IMR-90 (cell line): ENCODE measurements at regions not wholly inside any gene's neighbourhood (a gene's known extent, or its start where the extent isn't known, plus 50 kb on each side); places are given as distances from the start of the nearest gene placed in this dataset.

Experiments used
- ATAC-seq: fragments of 200-7000 bp; cut with Tn5 transposase; 2 replicates; pipeline ENCODE4 v1.9.1; 2020; ENCODE audit warnings: low read depth, mild to moderate bottlenecking, moderate library complexity
- BruUV-seq: library from RNA; stranded (reverse); fragments of 400-500 nt; replicated peaks from 2 replicates; lab custom pipeline; 2021; lab: Mats Ljungman, UMichigan
- CTCF ChIA-PET: fragments of 300-600 bp; formaldehyde crosslinking; extraction: SDS; loops from one replicate; lab custom pipeline; 2021; ENCODE audit warnings: antibody characterized with exemption; lab: Yijun Ruan, JAX
- POLR2A ChIA-PET: fragments of 300-600 bp; sonication (Branson Sonifier 250); formaldehyde crosslinking; loops from one replicate; lab custom pipeline; 2022; ENCODE audit warnings: antibody characterized with exemption; ENCODE audit not compliant: unreplicated experiment; lab: Charles Lee
- DNase-seq: peaks from one replicate; pipeline ENCODE4 v3.0.0; 2013
- H2AFZ ChIP-seq: replicated peaks from 2 replicates; pipeline ENCODE3; 2013; ENCODE audit warnings: low read length, mild to moderate bottlenecking; ENCODE audit not compliant: poor library complexity
- H2AK5ac ChIP-seq: 2 replicates; pipeline ENCODE4 v1.6.1; 2013; ENCODE audit warnings: low read depth, low read length, inconsistent platforms
- H2AK9ac ChIP-seq: replicated peaks from 2 replicates; pipeline ENCODE3; 2013; ENCODE audit warnings: mild to moderate bottlenecking, low read depth, low read length, moderate library complexity; ENCODE audit not compliant: poor library complexity
- H2BK120ac ChIP-seq: 2 replicates; pipeline ENCODE4 v1.6.1; 2013; ENCODE audit warnings: low read depth, low read length, inconsistent platforms
- H2BK15ac ChIP-seq: 3 replicates; pipeline ENCODE4 v1.6.1; 2013; ENCODE audit warnings: low read depth, low read length, inconsistent platforms
- H2BK20ac ChIP-seq: 2 replicates; pipeline ENCODE4 v1.6.1; 2013; ENCODE audit warnings: low read depth, mild to moderate bottlenecking, inconsistent platforms, low read length, moderate library complexity
- H2BK5ac ChIP-seq: 2 replicates; pipeline ENCODE4 v1.6.1; 2013; ENCODE audit warnings: mild to moderate bottlenecking, low read depth, low read length, inconsistent platforms; ENCODE audit not compliant: poor library complexity, severe bottlenecking
- H3K14ac ChIP-seq: replicated peaks from 2 replicates; pipeline ENCODE4 v1.6.1; 2013; ENCODE audit warnings: low read depth, low read length, inconsistent platforms
- H3K18ac ChIP-seq: 2 replicates; pipeline ENCODE4 v1.6.1; 2013; ENCODE audit warnings: low read depth, low read length, control low read depth
- H3K23ac ChIP-seq: 2 replicates; pipeline ENCODE4 v1.6.1; 2013; ENCODE audit warnings: low read depth, low read length, inconsistent platforms
- H3K27ac ChIP-seq: 2 replicates; pipeline ENCODE4 v1.5.1; 2013; ENCODE audit warnings: mild to moderate bottlenecking, control low read depth, low read length; ENCODE audit not compliant: insufficient read depth
- H3K27me3 ChIP-seq: 2 replicates; pipeline ENCODE4 v1.6.1; 2013; ENCODE audit warnings: low read length; ENCODE audit not compliant: control insufficient read depth, insufficient read depth
- H3K36me3 ChIP-seq: 2 replicates; pipeline ENCODE4 v1.6.1; 2013; ENCODE audit warnings: low read length, mixed read lengths; ENCODE audit not compliant: control insufficient read depth, insufficient read depth
- H3K4ac ChIP-seq: 2 replicates; pipeline ENCODE4 v1.6.1; 2013; ENCODE audit warnings: low read depth, low read length, inconsistent platforms
- H3K4me1 ChIP-seq: 2 replicates; pipeline ENCODE4 v1.6.1; 2013; ENCODE audit warnings: low read length, mixed read lengths; ENCODE audit not compliant: control insufficient read depth, insufficient read depth
- H3K4me2 ChIP-seq: 2 replicates; pipeline ENCODE4 v1.6.1; 2013; ENCODE audit warnings: low read depth, mild to moderate bottlenecking, control low read depth, low read length, moderate library complexity
- H3K4me3 ChIP-seq: 2 replicates; pipeline ENCODE4 v1.5.1; 2013; ENCODE audit warnings: low read depth, mild to moderate bottlenecking, control low read depth, low read length, moderate library complexity; ENCODE audit not compliant: insufficient read depth
- H3K56ac ChIP-seq: 2 replicates; pipeline ENCODE4 v1.6.1; 2013; ENCODE audit warnings: low read length, inconsistent platforms; ENCODE audit not compliant: insufficient read depth; ENCODE audit errors: extremely low read depth
- H3K79me1 ChIP-seq, 2 experiments: 2 replicates each; pipeline ENCODE4 v1.6.1; 2013; ENCODE audit warnings: low read length in 2 of 2, inconsistent platforms in 1 of 2, low read depth in 1 of 2
- H3K9ac ChIP-seq: 2 replicates; pipeline ENCODE4 v1.6.1; 2013; ENCODE audit warnings: low read depth, low read length, control low read depth
- H3K9me1 ChIP-seq: 2 replicates; pipeline ENCODE4 v1.6.1; 2013; ENCODE audit warnings: low read length, inconsistent platforms; ENCODE audit not compliant: insufficient read depth
- H3K9me3 ChIP-seq: 2 replicates; pipeline ENCODE4 v1.6.1; 2013; ENCODE audit warnings: low read length; ENCODE audit not compliant: control insufficient read depth, insufficient read depth
- H4K20me1 ChIP-seq: 2 replicates; pipeline ENCODE4 v1.6.1; 2013; ENCODE audit warnings: low read length, inconsistent platforms; ENCODE audit not compliant: insufficient read depth
- H4K5ac ChIP-seq: 2 replicates; pipeline ENCODE4 v1.6.1; 2013; ENCODE audit warnings: mild to moderate bottlenecking, low read depth, low read length, control low read depth
- H4K8ac ChIP-seq, 2 experiments: 2 replicates each; pipeline ENCODE4 v1.6.1; 2013; ENCODE audit warnings: low read depth in 2 of 2, low read length in 2 of 2, control low read depth in 1 of 2, inconsistent platforms in 1 of 2
- H4K91ac ChIP-seq: 2 replicates; pipeline ENCODE4 v1.6.1; 2013; ENCODE audit warnings: low read depth, low read length, inconsistent platforms; ENCODE audit not compliant: insufficient read depth
- BHLHE40 ChIP-seq: fragments of 150-350 bp; IDR thresholded peaks from 2 replicates; pipeline ENCODE4 v1.6.1; 2016; ENCODE audit warnings: mild to moderate bottlenecking, low read depth, low read length
- CEBPB ChIP-seq: IDR thresholded peaks from 2 replicates; pipeline ENCODE4 v1.6.1; 2012; ENCODE audit warnings: low read depth, low read length, improper control_type of control experiment
- CHD1 ChIP-seq: IDR thresholded peaks from 2 replicates; pipeline ENCODE4 v1.6.1; 2012; ENCODE audit warnings: low read depth, low read length, improper control_type of control experiment
- FOS ChIP-seq: fragments of 150-350 bp; IDR thresholded peaks from 2 replicates; pipeline ENCODE4 v1.6.1; 2016; ENCODE audit warnings: low read depth, low read length
- MAFK ChIP-seq: IDR thresholded peaks from 2 replicates; pipeline ENCODE4 v1.6.1; 2012; ENCODE audit warnings: low read depth, low read length, improper control_type of control experiment
- MAZ ChIP-seq: IDR thresholded peaks from 2 replicates; pipeline ENCODE4 v1.6.1; 2012; ENCODE audit warnings: low read depth, mild to moderate bottlenecking, low read length, improper control_type of control experiment, moderate library complexity, borderline replicate concordance
- MXI1 ChIP-seq: IDR thresholded peaks from 2 replicates; pipeline ENCODE4 v1.6.1; 2012; ENCODE audit warnings: low read depth, mild to moderate bottlenecking, low read length, moderate library complexity, borderline replicate concordance
- NFE2L2 ChIP-seq: fragments of 150-350 bp; IDR thresholded peaks from 2 replicates; pipeline ENCODE4 v1.6.1; 2016; ENCODE audit warnings: low read depth, mild to moderate bottlenecking, low read length
- POLR2A ChIP-seq: IDR thresholded peaks from 2 replicates; pipeline ENCODE4 v1.6.1; 2012; ENCODE audit warnings: mild to moderate bottlenecking, low read depth, low read length
- RAD21 ChIP-seq: IDR thresholded peaks from 2 replicates; pipeline ENCODE4 v1.6.1; 2012; ENCODE audit warnings: low read length, improper control_type of control experiment
- RCOR1 ChIP-seq: IDR thresholded peaks from 2 replicates; pipeline ENCODE4 v1.6.1; 2012; ENCODE audit warnings: mild to moderate bottlenecking, low read length, improper control_type of control experiment; ENCODE audit not compliant: insufficient replicate concordance
- RFX5 ChIP-seq: IDR thresholded peaks from 2 replicates; pipeline ENCODE4 v1.8.0; 2012; ENCODE audit warnings: low read depth, mild to moderate bottlenecking, low read length, moderate library complexity
- SMC3 ChIP-seq: fragments of 150-350 bp; IDR thresholded peaks from 2 replicates; pipeline ENCODE4 v1.6.1; 2016; ENCODE audit warnings: low read depth, mild to moderate bottlenecking, antibody characterized with exemption, low read length, moderate library complexity
- WGBS, 2 experiments: methylation state at CpG; one replicate each; pipeline versions ENCODE4 v1.1.5 to v1.1.7; 2013; ENCODE audit warnings: missing lambda C conversion rate in 2 of 2; ENCODE audit not compliant: insufficient read length in 1 of 2; ENCODE audit errors: extremely low coverage in 2 of 2; 5-methylcytosine and 5-hydroxymethylcytosine counted together
- dilution Hi-C: fragments of 300-500 bp; cut with HindIII; formaldehyde crosslinking; loops from one replicate; pipeline ENCODE4 v1.14.3; 2018; ENCODE audit warnings: low sequenced_read_pairs; ENCODE audit not compliant: unreplicated experiment
- in situ Hi-C: fragments of 300-500 bp; cut with MboI; formaldehyde crosslinking; loops from 3 replicates; pipeline ENCODE4 v1.14.3; 2019; ENCODE audit warnings: low sequenced_read_pairs, inconsistent platforms, mixed read lengths
- intact Hi-C: fragments of 100-400 bp; cut with micrococcal nuclease; formaldehyde crosslinking; loops from 2 replicates; pipeline ENCODE4 v1.10.0; 2022
- TF ChIP-seq, protein P1 (sequence below): conservative IDR thresholded peaks from 2 replicates; pipeline ENCODE4 v1.5.1; 2012; ENCODE audit warnings: mild to moderate bottlenecking, low read depth, low read length, improper control_type of control experiment
- TF ChIP-seq, protein P2 (sequence below): fragments of 150-350 bp; IDR thresholded peaks from 2 replicates; pipeline ENCODE4 v1.6.1; 2016; ENCODE audit warnings: low read depth, mild to moderate bottlenecking, low read length, moderate library complexity, borderline replicate concordance
- TF ChIP-seq, protein P3 (sequence below): fragments of 150-350 bp; IDR thresholded peaks from 2 replicates; pipeline ENCODE4 v1.6.1; 2017; ENCODE audit warnings: mild to moderate bottlenecking, antibody characterized with exemption, low read length, low read depth

DNA sequence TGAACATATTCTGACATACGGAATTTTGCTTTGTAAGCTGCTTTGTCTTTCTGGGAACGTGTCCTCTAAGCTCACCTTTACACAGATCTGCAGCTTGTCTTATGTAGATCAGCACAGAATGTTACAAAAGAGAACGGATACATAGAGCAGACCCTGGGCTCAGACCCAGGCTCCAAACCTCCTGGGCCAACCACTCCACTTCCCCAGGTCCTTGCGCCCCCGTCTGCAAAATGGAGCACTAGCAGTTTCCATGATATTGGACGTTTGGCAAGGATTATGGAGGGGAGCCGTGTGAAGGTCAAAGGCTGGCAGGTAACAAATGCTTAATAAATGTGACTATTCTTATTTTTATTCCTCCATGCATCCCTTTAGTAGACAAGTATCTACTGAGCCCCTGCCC lies 358.4 kb downstream of the CTTN start:
- no peak overlapping the region for H2AK9ac ChIP-seq
- no peak overlapping the region for H3K23ac ChIP-seq
- TF ChIP-seq SMC3 (no peak), MAFK (no peak), CEBPB (no peak), CHD1 (no peak), POLR2A (no peak), MXI1 (no peak), FOS (no peak), RFX5 (no peak), RCOR1 (no peak), MAZ (no peak), BHLHE40 (no peak), RAD21 (no peak), NFE2L2 (no peak)
- TF ChIP-seq, protein P1, sequence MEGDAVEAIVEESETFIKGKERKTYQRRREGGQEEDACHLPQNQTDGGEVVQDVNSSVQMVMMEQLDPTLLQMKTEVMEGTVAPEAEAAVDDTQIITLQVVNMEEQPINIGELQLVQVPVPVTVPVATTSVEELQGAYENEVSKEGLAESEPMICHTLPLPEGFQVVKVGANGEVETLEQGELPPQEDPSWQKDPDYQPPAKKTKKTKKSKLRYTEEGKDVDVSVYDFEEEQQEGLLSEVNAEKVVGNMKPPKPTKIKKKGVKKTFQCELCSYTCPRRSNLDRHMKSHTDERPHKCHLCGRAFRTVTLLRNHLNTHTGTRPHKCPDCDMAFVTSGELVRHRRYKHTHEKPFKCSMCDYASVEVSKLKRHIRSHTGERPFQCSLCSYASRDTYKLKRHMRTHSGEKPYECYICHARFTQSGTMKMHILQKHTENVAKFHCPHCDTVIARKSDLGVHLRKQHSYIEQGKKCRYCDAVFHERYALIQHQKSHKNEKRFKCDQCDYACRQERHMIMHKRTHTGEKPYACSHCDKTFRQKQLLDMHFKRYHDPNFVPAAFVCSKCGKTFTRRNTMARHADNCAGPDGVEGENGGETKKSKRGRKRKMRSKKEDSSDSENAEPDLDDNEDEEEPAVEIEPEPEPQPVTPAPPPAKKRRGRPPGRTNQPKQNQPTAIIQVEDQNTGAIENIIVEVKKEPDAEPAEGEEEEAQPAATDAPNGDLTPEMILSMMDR: no peak
- TF ChIP-seq, protein P2, sequence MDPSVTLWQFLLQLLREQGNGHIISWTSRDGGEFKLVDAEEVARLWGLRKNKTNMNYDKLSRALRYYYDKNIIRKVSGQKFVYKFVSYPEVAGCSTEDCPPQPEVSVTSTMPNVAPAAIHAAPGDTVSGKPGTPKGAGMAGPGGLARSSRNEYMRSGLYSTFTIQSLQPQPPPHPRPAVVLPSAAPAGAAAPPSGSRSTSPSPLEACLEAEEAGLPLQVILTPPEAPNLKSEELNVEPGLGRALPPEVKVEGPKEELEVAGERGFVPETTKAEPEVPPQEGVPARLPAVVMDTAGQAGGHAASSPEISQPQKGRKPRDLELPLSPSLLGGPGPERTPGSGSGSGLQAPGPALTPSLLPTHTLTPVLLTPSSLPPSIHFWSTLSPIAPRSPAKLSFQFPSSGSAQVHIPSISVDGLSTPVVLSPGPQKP: no peak
- TF ChIP-seq, protein P3, sequence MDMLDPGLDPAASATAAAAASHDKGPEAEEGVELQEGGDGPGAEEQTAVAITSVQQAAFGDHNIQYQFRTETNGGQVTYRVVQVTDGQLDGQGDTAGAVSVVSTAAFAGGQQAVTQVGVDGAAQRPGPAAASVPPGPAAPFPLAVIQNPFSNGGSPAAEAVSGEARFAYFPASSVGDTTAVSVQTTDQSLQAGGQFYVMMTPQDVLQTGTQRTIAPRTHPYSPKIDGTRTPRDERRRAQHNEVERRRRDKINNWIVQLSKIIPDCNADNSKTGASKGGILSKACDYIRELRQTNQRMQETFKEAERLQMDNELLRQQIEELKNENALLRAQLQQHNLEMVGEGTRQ: no peak
- in situ Hi-C loops: no loop called here
- H3K56ac ChIP-seq: no peak overlapping the region
- DNase-seq (no peak), ATAC-seq (no peak)
- H4K20me1 ChIP-seq: no peaks in the 10 kb centered on the region; the same call in none of the 2 replicates
- no peak overlapping the region for H3K18ac ChIP-seq
- intact Hi-C loops: no loop called here
- H4K5ac ChIP-seq: no peak overlapping the region
- no peak overlapping the region for H3K27ac ChIP-seq
- no CpG with 5 or more reads among the region's 7 CpGs for WGBS, 2 experiments
- H3K4me3 ChIP-seq: no peak overlapping the region
- H2BK20ac ChIP-seq: no peak overlapping the region
- H2BK5ac ChIP-seq: no peak overlapping the region
- no peak overlapping the region for H3K4me2 ChIP-seq
- H2AFZ ChIP-seq: no peak overlapping the region
- no peaks in the 10 kb centered on the region for H3K9me1 ChIP-seq
- peaks cover 2% of the 10 kb centered on the region; the same call in 1 of the 2 replicates for H3K9me3 ChIP-seq
- no peak overlapping the region for H3K4ac ChIP-seq
- CTCF ChIA-PET: interaction anchor here (1.4 kb wide), 1 partner anchor 289 kb away, joined by 4 read pairs; no protein-coding TSS in a partner anchor
- no peak overlapping the region for H2BK15ac ChIP-seq
- dilution Hi-C loops: no loop called here
- H2AK5ac ChIP-seq: no peak overlapping the region
- no peak overlapping the region for H4K91ac ChIP-seq
- H4K8ac ChIP-seq: no peak overlapping the region
- POLR2A ChIA-PET: no interaction called here
- H2BK120ac ChIP-seq: no peak overlapping the region
- no peaks in the 10 kb centered on the region for H3K4me1 ChIP-seq
- H3K36me3 ChIP-seq: no peaks in the 10 kb centered on the region
- H3K14ac ChIP-seq: no peak overlapping the region
- BruUV-seq: no TSS peak
- no peaks in the 10 kb centered on the region; the same call in 1 of the 2 replicates for H3K27me3 ChIP-seq
- no peaks in the 10 kb centered on the region for H3K79me1 ChIP-seq
- no peak overlapping the region for H3K9ac ChIP-seq
